Stimulated activated CD8-positive, alpha-beta memory T cell treated with anti-CD3 and anti-CD28 coated beads, Interleukin-4, amount 100 ng/mL, for 48 hours (primary cell): ENCODE measurements at regions not wholly inside any gene's neighbourhood (a gene's known extent, or its start where the extent isn't known, plus 50 kb on each side); places are given as distances from the start of the nearest gene placed in this dataset.
"Not testable (repeated sequence)": the region's sequence is repeated elsewhere in the genome, so short reads cannot be mapped to it uniquely, and the experiment has no call there.

Source experiments
- DNase-seq: peaks from one replicate; pipeline ENCODE4 v3.0.0-alpha.2; 2020

DNA sequence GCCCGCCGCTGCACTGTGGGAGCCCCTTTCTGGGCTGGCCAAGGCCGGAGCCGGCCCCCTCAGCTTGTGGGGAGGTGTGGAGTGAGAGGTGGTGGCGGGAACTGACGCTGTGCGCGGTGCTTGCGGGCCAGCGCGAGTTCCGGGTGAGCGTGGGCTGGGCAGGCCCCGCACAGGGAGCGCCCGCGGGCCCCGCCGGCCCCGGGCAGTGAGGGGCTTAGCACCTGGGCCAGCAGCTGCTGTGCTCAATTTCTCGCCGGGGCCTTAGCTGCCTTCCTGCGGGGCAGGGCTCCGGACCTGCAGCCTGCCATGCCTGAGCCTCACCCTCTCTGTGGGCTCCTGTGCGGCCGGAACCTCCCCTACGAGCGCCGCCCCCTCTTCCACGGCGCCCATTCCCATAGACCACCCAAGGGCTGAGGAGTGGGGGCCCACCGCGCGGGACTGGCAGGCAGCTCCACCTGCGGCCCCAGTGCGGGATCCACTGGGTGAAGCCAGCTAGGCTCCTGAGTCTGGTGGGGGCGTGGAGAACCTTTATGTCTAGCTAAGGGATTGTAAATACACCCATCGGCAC, 1062.6 kb downstream of the TDRD15 start:
- not testable (repeated sequence) for DNase-seq

DNA sequence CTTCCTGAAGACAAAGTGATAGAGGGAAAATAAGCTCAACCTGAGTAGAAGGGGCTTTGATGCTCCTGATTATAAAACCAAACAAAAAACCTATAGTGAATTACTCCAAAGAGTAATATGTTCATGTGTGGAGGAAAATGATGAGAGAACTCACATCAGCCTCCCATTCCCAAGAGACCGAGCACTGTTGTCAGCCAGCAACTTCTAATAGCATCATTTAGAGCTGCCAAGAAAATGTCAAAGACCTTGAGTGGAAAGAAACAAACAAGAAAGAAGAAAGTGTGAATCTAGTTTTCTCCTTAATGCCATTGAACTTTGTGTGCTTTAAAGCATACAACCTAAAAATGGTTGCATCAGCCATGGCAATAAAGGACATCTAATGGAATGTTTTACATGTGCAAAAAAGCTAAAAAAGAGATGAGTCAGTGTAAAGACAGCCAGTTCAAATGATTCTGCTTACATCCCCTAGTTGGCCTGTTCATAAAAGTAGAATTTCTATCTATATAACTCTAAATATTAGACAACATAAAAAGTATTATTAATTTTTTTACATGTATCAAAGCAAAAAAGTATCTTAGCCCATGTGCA, 1066.2 kb downstream of the TDRD15 start:
- DNase-seq: no peak

DNA sequence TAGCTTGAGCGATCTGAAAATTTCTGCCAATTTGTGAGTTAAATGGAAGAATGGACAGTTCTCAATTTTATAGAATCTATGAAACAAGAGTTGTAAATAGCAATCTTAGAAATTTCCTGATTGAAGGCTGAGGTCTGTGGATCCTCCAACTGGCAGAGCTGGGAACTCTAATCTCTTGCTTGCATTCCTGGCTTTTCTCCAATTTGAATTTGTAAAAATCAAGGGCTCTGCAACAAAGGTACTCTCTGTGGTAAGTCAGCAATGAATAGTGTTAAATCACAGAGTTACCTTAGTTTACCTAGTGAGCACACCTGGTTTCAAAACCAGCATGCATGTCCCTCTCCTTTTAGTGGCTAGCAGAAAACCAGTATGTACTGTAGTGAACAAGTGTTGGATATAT, 1070.5 kb downstream of the TDRD15 start:
- DNase-seq: no peak

- DNase-seq: no peak
Measured at GRCh38 chr2:22196806-22197205, 1073.0 kb downstream of the TDRD15 start.

DNA sequence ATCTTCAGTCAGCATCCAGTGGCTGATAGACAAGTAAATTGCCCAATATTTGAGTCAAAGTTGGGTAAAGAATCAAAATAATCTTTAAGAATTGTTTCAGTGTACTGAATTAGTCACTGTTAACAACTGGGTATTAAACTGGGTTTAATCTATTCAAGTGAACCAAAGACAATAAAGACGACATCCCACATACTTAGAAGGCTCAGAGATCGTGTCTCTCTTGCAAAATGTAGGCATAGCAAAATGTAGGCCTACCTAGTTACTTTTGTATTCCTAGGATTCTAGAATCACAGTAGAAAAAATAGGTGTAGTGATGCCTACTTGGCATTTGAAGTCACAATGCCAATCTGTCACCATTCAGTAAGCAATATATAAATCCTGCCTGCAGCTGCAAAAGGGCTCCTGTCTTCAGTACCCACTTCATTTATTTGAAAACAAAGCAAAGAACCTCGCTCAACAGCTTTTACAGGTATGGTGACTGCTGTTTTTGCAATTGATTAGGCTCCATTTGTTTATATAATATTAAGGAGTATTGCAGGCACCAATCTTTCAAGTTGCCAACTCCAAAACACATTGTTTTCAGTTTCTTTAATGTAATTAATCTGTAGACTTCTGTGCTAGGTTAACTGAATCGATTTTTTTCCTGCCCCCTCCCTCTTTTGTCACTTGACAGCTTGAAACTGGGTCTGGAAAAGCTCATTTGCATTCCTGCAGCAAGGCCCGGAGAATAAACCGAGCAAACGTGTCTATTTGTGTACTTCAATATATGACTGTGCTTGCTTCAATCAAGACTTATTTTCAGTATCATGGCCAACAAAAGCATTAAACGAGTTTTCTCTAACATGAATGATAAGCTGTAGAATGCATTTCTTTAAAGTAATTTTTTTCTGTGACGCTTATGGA, 1074.9 kb downstream of the TDRD15 start:
- no peak for DNase-seq

DNA sequence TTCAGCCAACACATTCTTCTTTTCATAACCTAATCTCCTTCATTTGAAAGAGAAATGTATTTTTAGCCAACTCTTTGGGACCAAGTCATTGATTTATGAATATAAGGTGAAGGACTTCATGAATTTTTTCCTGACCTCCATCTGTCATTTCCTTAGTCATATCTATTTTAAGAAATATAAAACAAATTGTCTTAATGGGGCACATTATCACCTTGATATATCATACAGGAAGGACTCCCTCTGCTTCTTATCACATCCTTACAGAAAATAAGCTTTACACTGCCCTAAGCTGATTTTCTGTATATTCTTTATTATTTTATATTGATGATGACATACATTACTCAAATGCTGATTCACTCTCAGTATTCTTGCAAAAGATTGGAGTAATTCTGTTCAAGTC, 1076.2 kb downstream of the TDRD15 start:
- DNase-seq: no peak

GRCh38 chr2:22209545-22209944, 1085.8 kb downstream of the TDRD15 start:
- DNase-seq: no peak

GRCh38 chr2:22213237-22213636, 1089.5 kb downstream of the TDRD15 start:
- DNase-seq: no peak

- no peak for DNase-seq
Measured at GRCh38 chr2:22215517-22215916, 1091.7 kb downstream of the TDRD15 start.

GRCh38 chr2:22217881-22218280, 1094.1 kb downstream of the TDRD15 start:
- DNase-seq: no peak

DNA sequence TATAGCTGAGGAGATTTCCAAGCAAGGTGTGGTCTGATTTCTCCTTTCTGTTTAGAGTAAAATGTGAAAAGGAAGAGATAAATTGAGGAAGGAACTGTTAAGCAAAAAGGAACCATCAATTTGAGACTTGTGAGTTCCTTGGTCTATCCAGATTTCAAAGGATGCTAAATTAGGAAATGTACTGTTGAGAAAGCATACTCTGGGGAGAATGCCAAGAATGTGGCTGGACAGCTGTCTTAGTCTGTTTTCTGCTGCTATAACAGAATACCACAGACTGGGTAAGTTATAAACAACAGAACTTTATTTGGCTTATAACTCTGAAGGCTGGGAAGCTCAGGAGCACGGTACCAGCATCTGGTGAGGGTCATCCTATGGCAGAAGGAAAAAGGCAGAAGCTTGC, 1097.2 kb downstream of the TDRD15 start:
- no peak for DNase-seq

GRCh38 chr2:22238967-22239366, 1115.2 kb downstream of the TDRD15 start:
- DNase-seq: no peak

- no peak for DNase-seq
Measured at GRCh38 chr2:22247466-22247865, 1123.7 kb downstream of the TDRD15 start.

DNA sequence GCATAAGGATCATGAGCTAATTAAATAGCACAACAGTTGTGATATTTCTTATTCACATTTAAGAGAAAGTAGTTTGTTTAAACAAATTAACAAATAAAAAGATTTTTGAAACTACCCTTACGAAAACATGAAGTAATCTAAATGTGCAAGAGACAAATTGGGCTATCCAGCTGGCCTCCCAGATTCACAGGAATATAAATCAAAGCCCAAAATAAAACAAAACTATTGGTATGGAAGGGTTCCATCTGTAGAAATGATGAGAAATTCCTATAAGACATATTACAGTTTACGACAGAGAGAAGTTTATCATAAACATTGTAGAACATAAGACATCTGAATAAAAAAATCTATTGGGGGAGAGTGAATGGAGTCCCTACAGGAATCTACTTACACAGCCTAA, 1125.1 kb downstream of the TDRD15 start:
- no peak for DNase-seq

- DNase-seq: no peak
Measured at GRCh38 chr2:22253171-22253570, 1129.4 kb downstream of the TDRD15 start.

DNA sequence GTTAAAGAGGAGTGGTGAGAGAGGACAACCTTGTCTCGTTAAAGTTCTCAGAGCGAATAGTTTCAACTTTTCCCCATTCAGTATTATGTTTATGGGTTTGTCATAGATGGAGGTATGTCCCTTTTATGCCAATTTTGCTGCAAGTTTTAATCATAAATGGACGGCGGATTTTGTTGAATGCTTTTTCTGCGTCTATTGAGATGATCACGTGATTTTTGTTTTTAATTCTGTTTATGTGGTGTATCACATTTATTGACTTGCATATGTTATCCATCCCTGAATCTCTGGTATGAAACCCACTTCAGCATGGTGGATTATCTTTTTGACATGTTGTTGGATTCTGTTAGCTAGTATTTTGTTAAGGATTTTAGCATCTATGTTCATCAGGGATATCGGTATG, 1123.8 kb upstream of the KLHL29 start:
- DNase-seq: no peak

DNA sequence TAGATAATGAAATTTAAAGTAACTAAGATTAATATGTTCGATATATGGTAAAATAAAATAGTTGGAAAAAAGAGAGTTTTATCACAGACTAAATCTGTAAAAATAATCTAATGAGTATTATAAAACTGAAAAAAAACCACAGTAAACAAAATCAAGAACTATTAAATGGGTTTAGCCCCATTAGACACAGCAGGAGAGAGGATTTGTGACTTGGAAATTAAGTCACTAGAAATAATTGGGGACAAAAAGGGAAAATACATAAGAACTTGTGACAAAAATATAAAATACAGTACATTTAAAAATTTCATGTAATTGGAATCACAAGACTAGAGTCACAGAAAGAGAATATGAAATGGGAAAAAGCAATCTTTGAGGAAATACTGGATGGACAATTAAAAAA, 1114.6 kb upstream of the KLHL29 start:
- DNase-seq: no peak

- no peak for DNase-seq
Measured at GRCh38 chr2:22273853-22274252, 1111.1 kb upstream of the KLHL29 start.

GRCh38 chr2:22274661-22275060, 1110.3 kb upstream of the KLHL29 start:
- DNase-seq: no peak

- DNase-seq: no peak
Measured at GRCh38 chr2:22276696-22277095, 1108.3 kb upstream of the KLHL29 start.

DNA sequence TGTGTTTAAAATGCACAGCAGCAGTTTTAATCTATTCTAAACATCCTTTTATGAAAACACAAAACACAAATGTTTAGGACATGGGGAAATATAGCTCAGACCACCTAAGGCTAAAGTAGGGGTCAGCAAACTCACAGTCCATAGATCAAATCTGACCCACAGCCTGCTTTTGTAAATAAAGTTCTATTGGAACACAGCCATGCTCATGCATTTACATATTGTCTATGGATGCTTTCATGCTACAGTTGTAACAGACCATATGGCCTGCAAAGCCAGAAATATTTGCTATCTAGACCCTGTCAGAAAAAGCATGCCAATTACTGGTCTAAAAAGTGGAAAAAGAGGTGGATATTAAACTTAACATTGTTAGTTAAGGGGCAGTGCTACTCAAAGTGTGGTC, 1105.4 kb upstream of the KLHL29 start:
- no peak for DNase-seq

DNA sequence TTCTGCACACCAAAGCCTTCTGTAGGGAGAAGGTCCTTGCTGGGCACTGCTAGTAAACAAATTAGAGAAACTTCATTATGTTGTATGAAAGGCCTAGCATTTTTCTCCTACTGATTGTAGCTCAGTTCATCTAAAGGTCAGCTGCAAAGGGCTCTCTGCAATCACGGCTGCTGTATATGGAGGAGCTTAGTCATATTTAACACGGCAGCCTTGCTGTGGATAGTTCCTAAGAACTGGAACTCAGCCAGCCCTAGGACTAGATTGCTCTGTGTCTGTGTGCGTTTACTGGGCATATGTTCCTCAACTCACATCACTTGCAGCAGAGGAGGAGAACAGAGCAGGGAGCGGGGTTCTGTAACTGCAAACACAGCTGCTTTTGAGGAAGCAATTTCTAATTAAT, 1103.9 kb upstream of the KLHL29 start:
- DNase-seq: no peak

- no peak for DNase-seq
Measured at GRCh38 chr2:22282220-22282619, 1102.8 kb upstream of the KLHL29 start.

DNA sequence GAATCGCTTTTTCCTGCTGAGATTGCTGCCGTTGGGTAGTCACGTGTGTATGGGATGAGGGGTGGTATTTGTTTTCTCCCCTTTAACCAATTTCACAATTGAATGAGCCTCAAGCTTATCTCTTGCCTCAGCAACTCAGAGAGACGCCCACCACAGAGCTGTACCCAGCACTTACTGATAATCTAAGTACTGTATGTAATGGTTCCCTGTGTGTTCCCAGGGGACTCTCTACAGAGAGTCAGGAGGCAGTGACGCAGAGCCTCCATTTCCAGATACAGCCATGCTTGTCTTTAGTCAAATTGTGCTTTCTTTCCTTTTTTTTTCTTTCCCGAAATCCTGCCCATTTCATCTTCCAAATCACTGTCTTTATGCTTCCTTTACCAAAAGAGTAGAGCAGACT, 1102.1 kb upstream of the KLHL29 start:
- DNase-seq: no peak
